ENCODE measurements at regions not wholly inside any gene's neighbourhood (a gene's known extent, or its start where the extent isn't known, plus 50 kb on each side); places are given as distances from the start of the nearest gene placed in this dataset.

- Mint-ChIP-seq H3K4me3 (no peak overlapping the region), H3K4me1 (ENCODE audit: low read depth) (no peaks in the 10 kb centered on the region), H3K9me3 (peaks cover 5% of the 10 kb centered on the region), H3K27me3 (peaks cover 27% of the 10 kb centered on the region), H3K36me3 (ENCODE audit: low read depth) (no peaks in the 10 kb centered on the region), H3K27ac (no peak overlapping the region)
- ChIA-PET CTCF (no interaction called here), POLR2A (no interaction called here)
- intact Hi-C loops (cut with micrococcal nuclease), result no loop called here
- TF ChIP-seq CTCF (IDR thresholded peaks at IDR 0.05), result no peak
- ATAC-seq (no peak), DNase-seq (no peak)
These were observed 71.7 kb upstream of the TNC start for GRCh38 chr9:115189686-115190085.

- POLR2A ChIA-PET, result no interaction called here
- Mint-ChIP-seq H3K9me3 (peaks cover 5% of the 10 kb centered on the region), H3K36me3 (ENCODE audit: low read depth) (no peaks in the 10 kb centered on the region), H3K4me3 (no peak overlapping the region), H3K27ac (no peak overlapping the region), H3K27me3 (peaks cover 33% of the 10 kb centered on the region), H3K4me1 (ENCODE audit: low read depth) (no peaks in the 10 kb centered on the region)
- intact Hi-C loops (cut with micrococcal nuclease), result no loop called here
- TF ChIP-seq CTCF (IDR thresholded peaks at IDR 0.05), result no peak
- no peak for DNase-seq
- ATAC-seq, result no peak
- CTCF ChIA-PET, result no interaction called here
These were observed 73.7 kb upstream of the TNC start for GRCh38 chr9:115191667-115192066.

GRCh38 chr9:115192280-115192679 lies 74.3 kb upstream of the TNC start:
- Mint-ChIP-seq H3K27ac (no peak overlapping the region), H3K9me3 (peaks cover 5% of the 10 kb centered on the region), H3K4me1 (ENCODE audit: low read depth) (no peaks in the 10 kb centered on the region), H3K27me3 (peaks cover 37% of the 10 kb centered on the region), H3K36me3 (ENCODE audit: low read depth) (no peaks in the 10 kb centered on the region), H3K4me3 (no peak overlapping the region)
- ChIA-PET CTCF (no interaction called here), POLR2A (no interaction called here)
- no peak for TF ChIP-seq CTCF (IDR thresholded peaks at IDR 0.05)
- ATAC-seq, result no peak
- intact Hi-C loops (cut with micrococcal nuclease), result no loop called here
- no peak for DNase-seq

- peaks cover 5% of the 10 kb centered on the region for H3K9me3 Mint-ChIP-seq
- DNase-seq (no peak), ATAC-seq (no peak)
- TF ChIP-seq CTCF (IDR thresholded peaks at IDR 0.05), result no peak
- H3K4me1 Mint-ChIP-seq (ENCODE audit: low read depth), result no peaks in the 10 kb centered on the region
- no peak overlapping the region for H3K27ac Mint-ChIP-seq
- H3K36me3 Mint-ChIP-seq (ENCODE audit: low read depth), result no peaks in the 10 kb centered on the region
- peaks cover 37% of the 10 kb centered on the region for H3K27me3 Mint-ChIP-seq
- ChIA-PET POLR2A (no interaction called here), CTCF (no interaction called here)
- H3K4me3 Mint-ChIP-seq, result no peak overlapping the region
- intact Hi-C loops (cut with micrococcal nuclease), result no loop called here
These were observed 75.0 kb upstream of the TNC start for GRCh38 chr9:115192835-115193525.

GRCh38 chr9:115193777-115194176 lies 75.8 kb upstream of the TNC start:
- Mint-ChIP-seq H3K9me3 (peaks cover 5% of the 10 kb centered on the region), H3K36me3 (ENCODE audit: low read depth) (no peaks in the 10 kb centered on the region)

More at GRCh38 chr9:115193777-115194176, 75.8 kb upstream of the TNC start:
- DNase-seq (no peak), ATAC-seq (no peak)
- ChIA-PET POLR2A (no interaction called here), CTCF (no interaction called here)
- Mint-ChIP-seq H3K4me3 (no peak overlapping the region), H3K27me3 (peaks cover 40% of the 10 kb centered on the region), H3K4me1 (ENCODE audit: low read depth) (no peaks in the 10 kb centered on the region), H3K27ac (no peak overlapping the region)
- intact Hi-C loops (cut with micrococcal nuclease), result no loop called here
- TF ChIP-seq CTCF (IDR thresholded peaks at IDR 0.05), result no peak

All from activated CD8-positive, alpha-beta T cell treated with anti-CD3 and anti-CD28 coated beads for 36 hours (primary cell).